Upper lobe of right lung (tissue), 1 donor: ENCODE measurements at regions not wholly inside any gene's neighbourhood (a gene's known extent, or its start where the extent isn't known, plus 50 kb on each side); places are given as distances from the start of the nearest gene placed in this dataset.

ENCODE experiments used
- ATAC-seq: fragments of 200-7000 bp; cut with Tn5 transposase; one replicate; pipeline ENCODE4 v1.9.1; 2020; ENCODE audit warnings: mild to moderate bottlenecking, moderate library complexity
- DNase-seq: peaks from one replicate; pipeline ENCODE4 v3.0.0-alpha.2; 2020
- H3K27ac ChIP-seq: fragments of 200-600 bp; one replicate; pipeline ENCODE4 v1.8.0; 2022
- H3K27me3 ChIP-seq: fragments of 200-600 bp; one replicate; pipeline ENCODE4 v1.8.0; 2022; ENCODE audit warnings: mild to moderate bottlenecking
- H3K36me3 ChIP-seq: fragments of 200-600 bp; one replicate; pipeline ENCODE4 v1.8.0; 2022
- H3K4me1 ChIP-seq: fragments of 200-600 bp; one replicate; pipeline ENCODE4 v1.8.0; 2022
- H3K4me3 ChIP-seq: fragments of 200-600 bp; one replicate; pipeline ENCODE4 v1.8.0; 2022; ENCODE audit warnings: mild to moderate bottlenecking
- H3K9me3 ChIP-seq: fragments of 200-600 bp; one replicate; pipeline ENCODE4 v1.8.0; 2022
- intact Hi-C: fragments of 100-400 bp; cut with DNase I; formaldehyde crosslinking; loops from one replicate; pipeline ENCODE4 v1.11.0; 2022
- TF ChIP-seq, protein P1 (sequence below): fragments of 200-600 bp; IDR thresholded peaks from one replicate; pipeline ENCODE4 v1.8.0; 2022; ENCODE audit warnings: antibody characterized with exemption
- donor health status: DM: no; HTN: yes; CAD: no; lungs with severe emphysema.

DNA sequence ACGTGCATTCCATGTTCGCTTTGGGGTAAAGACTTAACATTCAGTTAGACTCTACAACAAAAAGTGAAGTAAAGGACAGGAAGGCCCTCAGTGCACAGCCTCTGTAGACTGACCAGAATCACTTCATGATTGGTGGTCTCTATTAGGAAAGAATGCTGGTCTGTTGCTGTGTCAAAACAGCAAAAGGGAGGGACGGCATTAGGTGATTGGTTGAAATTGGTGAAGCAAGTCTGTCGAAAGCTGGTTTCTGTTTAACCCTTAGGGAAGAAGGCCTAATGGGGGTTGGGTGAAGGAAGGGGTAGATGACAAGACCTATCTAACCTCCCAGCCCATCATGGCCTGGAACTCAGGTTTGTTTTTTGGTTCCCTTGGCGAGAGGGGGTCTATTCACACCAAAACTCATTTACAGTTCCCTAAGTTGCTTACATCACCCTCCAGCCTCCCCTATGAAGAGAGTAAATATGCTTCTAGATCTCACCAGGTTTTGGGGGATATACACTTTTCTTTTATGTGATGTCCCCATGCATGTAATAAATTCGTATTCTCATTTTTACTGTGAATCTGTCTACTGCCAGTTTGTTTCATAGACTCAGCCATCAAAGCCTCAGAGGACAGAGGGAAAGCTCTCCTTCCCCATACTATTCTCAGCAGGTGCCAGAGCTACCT is 65.6 kb downstream of the TMEM17 start:
- intact Hi-C loops = no loop called here
- no peaks in the 10 kb centered on the region for H3K27me3 ChIP-seq
- no peak overlapping the region for H3K4me3 ChIP-seq
- ATAC-seq (no peak), DNase-seq (no peak)
- H3K4me1 ChIP-seq = no peaks in the 10 kb centered on the region
- TF ChIP-seq, protein P1, sequence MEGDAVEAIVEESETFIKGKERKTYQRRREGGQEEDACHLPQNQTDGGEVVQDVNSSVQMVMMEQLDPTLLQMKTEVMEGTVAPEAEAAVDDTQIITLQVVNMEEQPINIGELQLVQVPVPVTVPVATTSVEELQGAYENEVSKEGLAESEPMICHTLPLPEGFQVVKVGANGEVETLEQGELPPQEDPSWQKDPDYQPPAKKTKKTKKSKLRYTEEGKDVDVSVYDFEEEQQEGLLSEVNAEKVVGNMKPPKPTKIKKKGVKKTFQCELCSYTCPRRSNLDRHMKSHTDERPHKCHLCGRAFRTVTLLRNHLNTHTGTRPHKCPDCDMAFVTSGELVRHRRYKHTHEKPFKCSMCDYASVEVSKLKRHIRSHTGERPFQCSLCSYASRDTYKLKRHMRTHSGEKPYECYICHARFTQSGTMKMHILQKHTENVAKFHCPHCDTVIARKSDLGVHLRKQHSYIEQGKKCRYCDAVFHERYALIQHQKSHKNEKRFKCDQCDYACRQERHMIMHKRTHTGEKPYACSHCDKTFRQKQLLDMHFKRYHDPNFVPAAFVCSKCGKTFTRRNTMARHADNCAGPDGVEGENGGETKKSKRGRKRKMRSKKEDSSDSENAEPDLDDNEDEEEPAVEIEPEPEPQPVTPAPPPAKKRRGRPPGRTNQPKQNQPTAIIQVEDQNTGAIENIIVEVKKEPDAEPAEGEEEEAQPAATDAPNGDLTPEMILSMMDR = no peak
- no peak overlapping the region for H3K27ac ChIP-seq
- no peaks in the 10 kb centered on the region for H3K36me3 ChIP-seq
- H3K9me3 ChIP-seq = no peaks in the 10 kb centered on the region

DNA sequence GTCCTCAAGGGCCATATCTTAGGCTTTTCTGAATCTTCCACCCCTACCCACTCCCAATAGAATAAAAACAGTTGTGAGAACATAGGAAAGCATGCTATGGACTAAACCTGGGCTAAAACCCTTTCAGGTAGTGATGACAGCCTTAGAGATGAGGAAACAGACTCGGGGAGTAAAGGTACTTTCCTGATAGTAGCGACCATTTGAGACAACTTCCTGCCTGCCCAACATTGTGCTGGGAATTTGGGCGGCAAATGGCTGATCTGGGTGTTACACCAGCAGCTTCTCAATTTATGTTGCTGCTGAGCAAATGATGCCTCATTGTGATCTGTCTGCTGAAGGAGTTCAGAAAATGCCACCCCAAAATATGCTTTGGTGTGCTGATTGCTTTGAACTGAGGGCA is 66.6 kb downstream of the TMEM17 start:
- Histone ChIP-seq H3K4me1 (no peaks in the 10 kb centered on the region), H3K36me3 (no peaks in the 10 kb centered on the region), H3K27me3 (no peaks in the 10 kb centered on the region), H3K27ac (no peak overlapping the region), H3K9me3 (no peaks in the 10 kb centered on the region), H3K4me3 (no peak overlapping the region)
- ATAC-seq (no peak), DNase-seq (no peak)
- TF ChIP-seq, protein P1 = no peak
- intact Hi-C loops = no loop called here

DNA sequence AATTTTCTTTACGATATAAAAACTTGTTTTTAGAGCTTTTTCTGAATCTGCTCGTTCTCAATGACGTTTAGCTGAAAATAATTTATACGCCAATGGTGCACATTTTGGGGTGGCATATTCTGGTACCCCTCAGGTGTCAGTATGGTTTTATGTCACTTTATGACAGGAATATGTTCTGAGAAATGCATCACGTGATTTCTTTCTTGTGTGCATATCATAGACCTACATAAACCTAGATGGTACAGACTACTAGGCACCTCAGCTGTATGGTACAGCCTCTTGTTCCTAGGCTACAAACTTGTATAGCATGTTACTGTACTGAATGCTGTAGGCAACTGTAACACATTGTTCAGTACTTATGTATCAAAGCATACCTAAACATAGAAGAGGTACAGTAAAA is 68.2 kb downstream of the TMEM17 start:
- no peak overlapping the region for H3K27ac ChIP-seq
- no peaks in the 10 kb centered on the region for H3K4me1 ChIP-seq
- ATAC-seq (no peak), DNase-seq (no peak)
- no peaks in the 10 kb centered on the region for H3K36me3 ChIP-seq
- intact Hi-C loops = no loop called here
- H3K9me3 ChIP-seq = no peaks in the 10 kb centered on the region
- H3K4me3 ChIP-seq = no peak overlapping the region
- TF ChIP-seq, protein P1 = no peak
- no peaks in the 10 kb centered on the region for H3K27me3 ChIP-seq

DNA sequence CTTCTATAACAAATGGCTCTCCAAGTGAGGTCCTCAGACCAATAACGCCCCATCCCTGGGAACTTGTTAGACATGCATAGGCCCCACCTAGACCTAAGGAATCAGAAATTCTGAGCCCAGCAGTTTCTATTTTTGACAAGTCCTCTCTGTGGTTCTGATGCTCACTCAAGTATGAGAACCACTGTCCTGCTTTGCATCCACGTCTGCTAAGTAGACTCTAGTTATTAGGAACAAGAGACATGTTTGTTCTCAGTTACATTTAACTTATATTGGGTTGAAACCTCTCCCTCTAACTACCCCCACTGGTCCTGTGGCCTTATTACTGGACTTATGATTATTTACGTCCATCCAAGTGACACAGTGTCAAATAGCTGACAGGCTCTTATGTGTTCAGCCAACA is 70.3 kb downstream of the TMEM17 start:
- Histone ChIP-seq H3K27me3 (no peaks in the 10 kb centered on the region), H3K4me3 (no peak overlapping the region), H3K9me3 (no peaks in the 10 kb centered on the region), H3K27ac (no peak overlapping the region), H3K4me1 (no peaks in the 10 kb centered on the region), H3K36me3 (no peaks in the 10 kb centered on the region)
- DNase-seq = no peak
- intact Hi-C loops = no loop called here
- TF ChIP-seq, protein P1 = no peak
- ATAC-seq = no peak

DNA sequence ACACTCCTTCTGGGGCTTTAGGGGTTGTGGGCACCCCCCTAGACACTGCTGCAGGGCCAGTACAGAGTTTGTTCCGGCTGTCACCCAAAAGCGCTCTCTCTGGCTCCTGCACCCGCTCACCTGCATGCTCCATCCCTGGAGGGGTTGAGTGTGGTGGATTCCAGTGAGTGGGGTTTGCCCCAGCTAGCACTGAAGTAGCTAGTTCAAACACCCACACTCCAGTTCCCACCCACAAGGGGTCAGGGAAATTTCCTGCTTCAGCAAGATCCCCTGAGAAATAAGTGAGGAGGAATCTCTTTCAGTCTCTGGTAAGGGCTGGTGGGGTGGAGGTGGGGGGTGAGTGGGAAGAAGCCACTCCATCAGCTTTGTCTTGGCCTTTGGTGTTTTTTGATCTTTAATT is 73.6 kb downstream of the TMEM17 start:
- ATAC-seq = no peak

More for the DNA sequence above, 73.6 kb downstream of the TMEM17 start:
- TF ChIP-seq, protein P1 = no peak
- H3K27me3 ChIP-seq = no peaks in the 10 kb centered on the region
- no peaks in the 10 kb centered on the region for H3K9me3 ChIP-seq
- DNase-seq = no peak
- intact Hi-C loops = no loop called here
- H3K4me1 ChIP-seq = no peaks in the 10 kb centered on the region
- H3K4me3 ChIP-seq = no peak overlapping the region
- no peak overlapping the region for H3K27ac ChIP-seq
- H3K36me3 ChIP-seq = no peaks in the 10 kb centered on the region
